Erythroblast (primary cell): ENCODE measurements at regions not wholly inside any gene's neighbourhood (a gene's known extent, or its start where the extent isn't known, plus 50 kb on each side); places are given as distances from the start of the nearest gene placed in this dataset.

Source experiments
- GATA1 ChIP-seq: IDR thresholded peaks from 2 replicates; pipeline ENCODE4 v1.6.1; 2011; ENCODE audit warnings: low read depth, mild to moderate bottlenecking, control low read depth, low read length, moderate library complexity
- POLR2A ChIP-seq: IDR thresholded peaks from 2 replicates; pipeline ENCODE4 v1.6.1; 2011; ENCODE audit warnings: mild to moderate bottlenecking, low read length

GRCh38 chr18:47728921-47729320 lies 201.5 kb downstream of the SMAD2 start:
- no peak for TF ChIP-seq POLR2A
- TF ChIP-seq GATA1, result no peak
